ENCODE measurements at regions not wholly inside any gene's neighbourhood (a gene's known extent, or its start where the extent isn't known, plus 50 kb on each side); places are given as distances from the start of the nearest gene placed in this dataset.

DNA sequence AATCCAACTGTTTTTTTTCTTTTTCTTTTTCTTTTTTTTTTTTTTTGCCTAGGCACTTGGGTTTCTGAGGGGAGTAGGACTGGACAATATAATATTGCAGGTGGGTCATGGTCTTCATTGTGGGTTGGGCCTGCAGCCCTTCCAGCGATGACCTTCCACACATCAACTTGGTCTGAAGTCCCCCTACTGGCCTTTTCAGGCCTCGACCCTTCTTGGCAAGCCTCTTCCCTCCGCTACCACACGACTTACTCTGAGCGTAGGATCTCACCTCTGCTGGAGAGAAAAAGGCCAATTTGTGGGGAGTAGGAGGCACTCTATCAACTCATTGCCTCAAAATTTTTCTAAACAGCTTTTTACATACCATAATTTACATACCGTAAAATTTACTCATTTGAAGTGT, 51.1 kb upstream of the GRIK3 start:
- no peak for DNase-seq

DNA sequence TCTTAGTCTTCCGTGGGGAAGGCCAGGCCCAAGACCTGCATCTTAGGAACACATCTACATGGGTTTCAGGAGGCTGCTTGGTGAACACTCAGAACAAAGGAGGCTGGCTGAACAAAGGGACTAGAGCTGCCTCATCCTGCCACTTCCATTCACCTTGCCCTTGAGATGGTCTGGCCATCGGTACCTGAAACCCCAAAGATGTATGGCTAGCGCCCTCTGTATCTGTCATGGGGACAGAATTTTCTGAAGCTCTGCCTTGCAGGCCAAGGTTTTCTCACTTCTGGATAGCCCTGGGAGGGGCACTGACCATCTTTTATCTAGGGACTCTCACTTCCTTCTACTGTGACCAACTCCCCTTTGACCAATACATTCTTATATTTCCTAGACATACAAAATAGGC, 55.4 kb upstream of the GRIK3 start:
- DNase-seq = no peak

DNA sequence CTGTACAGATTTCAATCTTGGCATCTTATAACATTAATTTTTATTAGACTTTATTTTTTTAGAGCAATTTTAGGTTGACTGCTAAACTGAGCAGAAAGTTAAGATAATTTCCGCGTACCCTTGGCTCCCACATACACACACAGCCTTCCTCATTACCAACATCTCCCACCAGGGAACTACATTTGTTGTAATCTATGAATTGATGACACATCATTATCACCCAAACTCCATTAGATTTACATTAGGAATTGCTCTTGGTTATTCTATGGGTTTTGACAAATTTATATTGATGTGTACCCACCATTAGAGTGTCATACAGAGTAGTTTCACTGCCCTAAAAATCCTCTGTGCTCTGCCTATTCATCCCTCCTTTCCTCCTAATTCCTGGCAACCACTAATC, 56.4 kb upstream of the GRIK3 start:
- DNase-seq = no peak

DNA sequence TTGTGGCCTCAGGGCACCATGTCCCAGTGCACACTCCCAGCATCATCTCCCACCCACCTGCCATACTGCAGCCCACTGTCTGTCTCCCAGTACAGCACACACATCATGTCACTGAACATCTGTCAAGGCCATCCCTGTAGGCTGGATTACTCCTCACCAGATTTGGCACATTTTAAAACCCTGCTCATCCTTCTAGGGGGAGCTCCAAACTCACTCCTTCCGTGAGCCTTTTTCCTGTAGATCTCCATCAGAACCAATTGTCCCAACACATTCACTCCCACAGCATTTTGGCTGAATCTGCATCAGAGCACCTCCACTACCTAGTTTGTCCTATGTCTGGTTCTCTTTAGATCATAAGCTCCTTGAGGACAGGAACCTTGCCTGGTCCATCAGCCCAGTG, 58.6 kb upstream of the GRIK3 start:
- DNase-seq = no peak

GRCh38 chr1:37094302-37094701, 60.0 kb upstream of the GRIK3 start:
- no peak for DNase-seq

- DNase-seq = no peak
These were observed 62.2 kb upstream of the GRIK3 start for GRCh38 chr1:37096523-37096922.

DNA sequence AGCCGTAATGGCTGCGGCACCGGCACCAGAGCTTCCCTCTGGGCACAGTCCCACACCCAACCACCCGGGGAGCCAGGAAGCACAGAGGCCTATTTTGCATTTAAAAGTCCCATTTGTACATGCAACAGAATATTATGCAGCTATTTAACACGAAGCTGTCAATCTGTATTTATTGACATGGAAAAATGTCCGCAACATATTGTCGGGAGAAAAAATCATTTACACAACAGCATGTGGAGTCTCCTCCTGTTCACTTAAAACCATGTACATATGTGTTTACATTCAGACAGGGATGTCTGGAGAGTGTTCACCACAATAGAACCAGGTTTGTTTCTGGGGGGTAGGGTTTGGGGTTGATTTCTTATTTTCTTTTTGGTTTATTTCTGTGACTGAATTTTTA, 63.4 kb upstream of the GRIK3 start:
- DNase-seq = no peak

DNA sequence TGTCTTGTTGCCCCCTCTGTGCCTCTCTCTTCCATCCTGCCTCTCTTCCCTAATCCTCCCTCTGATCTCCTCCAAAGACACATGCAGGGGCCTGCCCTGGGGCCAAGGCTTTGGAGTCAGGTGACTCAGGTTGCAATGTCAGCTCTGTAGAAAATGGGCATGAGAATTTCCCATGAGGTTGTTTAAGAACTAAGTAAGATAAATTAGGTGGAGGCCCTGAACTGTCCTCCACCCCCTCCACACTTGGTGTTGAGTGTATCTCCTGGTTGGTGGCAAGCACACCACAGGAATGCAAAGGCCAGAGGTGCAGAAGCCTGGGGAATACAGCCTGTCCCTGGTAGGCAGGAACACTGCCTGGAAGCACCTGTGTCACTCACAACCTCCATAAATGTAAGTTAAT, 63.9 kb upstream of the GRIK3 start:
- DNase-seq = no peak

DNA sequence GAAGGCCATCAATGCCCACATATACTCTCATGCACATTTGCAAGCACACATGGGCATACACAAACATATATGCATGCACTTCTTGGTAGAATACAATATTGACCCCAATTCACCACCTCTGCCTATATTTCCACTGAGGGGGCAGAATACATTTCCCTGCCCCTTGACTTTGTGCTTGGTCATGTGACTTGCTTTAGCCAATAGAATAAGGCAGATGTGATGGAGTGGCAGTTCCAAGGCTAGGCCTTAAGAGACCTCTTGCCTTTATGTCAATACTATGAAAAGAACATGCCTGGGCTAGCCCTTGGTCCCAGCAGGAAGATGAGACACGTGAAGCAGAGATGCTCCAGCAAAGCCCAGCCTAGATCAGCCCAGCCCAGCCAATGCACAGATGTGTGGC, 66.0 kb upstream of the GRIK3 start:
- no peak for DNase-seq

DNA sequence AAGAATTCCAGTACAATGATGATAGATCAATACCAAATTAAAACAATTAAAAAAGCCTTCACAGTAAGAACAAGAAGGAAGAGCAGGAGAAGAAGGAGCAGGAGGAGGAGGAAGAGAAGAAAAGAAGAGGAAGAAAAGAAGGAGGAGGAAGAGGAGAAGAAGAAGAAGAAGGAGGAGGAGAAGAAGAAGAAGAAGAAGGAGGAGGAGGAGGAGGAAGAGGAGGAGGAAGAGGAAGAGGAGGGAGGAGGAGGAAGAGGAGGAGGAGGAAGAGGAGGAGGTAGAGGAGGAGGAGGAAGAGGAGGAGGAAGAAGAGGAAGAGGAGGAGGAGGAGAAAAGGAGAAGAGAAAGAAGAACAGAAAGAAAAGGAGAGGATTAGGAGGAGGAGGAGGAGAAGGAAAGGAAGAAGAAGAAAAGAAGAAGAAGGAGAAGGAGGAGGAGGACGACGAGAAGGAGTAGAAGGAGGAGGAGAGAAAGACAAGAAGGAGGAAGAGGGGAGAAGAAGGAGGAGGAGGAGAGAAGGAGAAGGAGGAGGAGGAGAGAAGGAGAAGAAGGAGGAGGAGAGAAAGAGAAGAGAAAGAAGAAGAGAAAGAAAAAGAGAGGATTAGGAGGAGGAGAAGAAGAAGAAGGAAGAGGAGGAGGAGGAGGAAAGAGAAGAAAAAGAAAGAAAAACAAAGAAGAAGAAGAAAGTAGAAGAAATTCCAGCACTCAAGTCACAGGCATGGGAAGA, 68.5 kb upstream of the GRIK3 start:
- DNase-seq = no peak

- DNase-seq = no peak
These were observed 71.6 kb upstream of the GRIK3 start for GRCh38 chr1:37105911-37106310.

- no peak for DNase-seq
These were observed 73.0 kb upstream of the GRIK3 start for GRCh38 chr1:37107153-37107907.

- no peak for DNase-seq
These were observed 74.4 kb upstream of the GRIK3 start for GRCh38 chr1:37108596-37109188.

DNA sequence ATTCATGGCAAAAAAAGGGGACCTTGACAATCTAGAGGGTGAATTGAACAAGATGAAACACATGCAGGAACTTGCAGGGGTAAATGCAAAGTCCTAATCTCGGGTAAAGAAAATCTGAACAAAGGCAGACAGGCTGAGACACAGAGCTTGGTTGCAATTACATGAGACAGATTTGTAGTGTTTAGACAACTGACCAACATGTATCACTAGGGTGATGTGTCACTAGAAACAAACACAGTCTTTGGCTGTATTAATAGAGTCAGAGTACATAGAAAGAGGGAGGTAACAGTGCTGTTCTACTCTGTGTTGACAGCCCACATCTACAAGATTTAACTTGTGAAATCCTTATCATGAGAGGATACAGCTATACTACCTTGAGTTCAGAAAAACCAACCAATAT, 78.1 kb upstream of the GRIK3 start:
- no peak for DNase-seq

DNA sequence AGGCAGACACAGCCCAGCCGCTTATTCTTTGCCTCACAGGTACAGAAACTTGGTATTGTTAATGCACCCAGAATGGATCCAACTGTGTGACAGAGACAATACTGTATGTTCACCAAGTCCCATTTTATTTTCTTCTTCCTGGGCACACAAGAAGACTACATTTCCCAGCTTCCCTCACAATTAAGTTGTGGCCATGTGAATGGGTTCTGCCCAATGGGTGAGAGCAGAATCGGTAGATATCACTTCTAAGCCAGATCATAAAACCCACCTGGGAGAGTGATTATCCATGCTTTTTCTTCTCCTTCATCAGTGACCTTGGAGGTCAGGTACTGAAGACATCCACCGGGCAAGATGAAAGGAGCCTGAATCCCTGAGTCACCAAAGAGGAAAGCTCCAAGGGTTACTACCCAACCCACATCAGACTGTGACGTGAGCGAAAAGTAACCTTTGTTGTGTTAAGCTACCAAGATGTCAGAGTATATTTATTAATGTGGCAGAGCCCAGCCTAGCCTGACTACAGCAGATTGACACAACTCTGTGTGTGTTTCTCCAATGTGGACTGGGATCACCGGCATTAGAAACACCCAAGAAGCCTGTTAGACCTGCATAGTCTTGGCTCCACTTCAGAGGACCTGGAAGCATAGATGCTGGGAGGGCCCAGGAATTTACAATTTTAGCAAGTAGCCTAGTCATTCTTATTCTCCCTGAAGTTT, 79.1 kb upstream of the GRIK3 start:
- no peak for DNase-seq

DNA sequence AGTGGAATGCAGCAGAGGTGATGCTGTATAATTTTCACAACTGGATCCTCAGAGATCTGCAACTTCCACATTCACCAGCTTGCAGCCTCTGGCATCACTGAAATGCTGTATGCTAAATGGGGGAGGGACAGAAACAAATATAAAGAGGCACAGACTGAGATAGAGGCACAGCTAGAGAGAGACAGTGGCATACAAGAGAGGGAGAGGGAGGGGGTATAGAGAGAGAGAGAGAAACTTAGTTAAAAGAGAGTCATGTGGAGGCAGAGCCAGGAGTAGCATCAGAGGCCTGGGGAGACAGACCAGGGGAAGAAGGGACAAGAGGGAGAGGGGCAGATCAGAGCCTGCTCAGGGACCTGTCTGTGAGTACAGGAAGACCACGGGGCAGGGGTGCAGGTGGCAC, 84.5 kb upstream of the GRIK3 start:
- no peak for DNase-seq

DNA sequence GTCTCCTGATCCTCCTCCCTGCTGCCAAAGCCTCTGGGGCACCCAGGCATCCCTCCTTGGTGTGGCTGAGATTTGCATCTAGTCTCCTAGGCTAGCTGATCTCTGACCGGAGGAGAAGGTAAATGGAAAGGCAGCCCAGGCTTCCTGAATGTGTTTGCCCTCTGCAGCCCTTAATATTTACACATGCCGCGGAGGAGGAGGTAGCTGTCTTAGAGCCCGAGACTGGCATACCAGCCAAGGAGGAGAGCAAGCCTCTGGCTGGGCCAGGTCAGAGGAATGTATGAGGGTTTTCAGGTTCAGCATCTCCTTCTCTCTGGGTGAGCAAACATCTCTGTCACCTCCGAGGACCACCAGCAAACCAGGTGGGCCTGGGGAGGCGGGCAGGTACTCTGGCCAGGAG, 86.0 kb upstream of the GRIK3 start:
- no peak for DNase-seq

- no peak for DNase-seq
These were observed 89.2 kb upstream of the GRIK3 start for GRCh38 chr1:37123276-37124115.

GRCh38 chr1:37124501-37124900, 90.2 kb upstream of the GRIK3 start:
- no peak for DNase-seq

DNA sequence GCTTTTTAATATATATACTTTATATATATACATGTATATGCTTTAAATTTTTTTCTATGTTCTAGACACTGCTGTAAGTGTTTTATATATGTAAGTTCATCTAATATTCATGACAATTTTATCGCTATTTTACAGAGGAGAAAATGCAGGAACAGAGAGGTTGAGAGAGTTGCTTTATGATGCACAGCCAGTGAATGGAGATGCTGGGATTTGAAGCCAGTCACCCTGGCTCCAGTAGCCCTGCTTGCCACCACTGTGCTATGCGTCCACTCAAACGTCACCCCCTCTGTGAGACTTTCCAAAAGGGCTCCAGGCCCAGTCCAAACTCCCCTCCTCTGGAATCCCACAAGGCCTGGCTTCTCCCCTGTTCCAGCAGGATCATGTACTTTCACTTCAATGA, 91.0 kb upstream of the GRIK3 start:
- DNase-seq = no peak

DNA sequence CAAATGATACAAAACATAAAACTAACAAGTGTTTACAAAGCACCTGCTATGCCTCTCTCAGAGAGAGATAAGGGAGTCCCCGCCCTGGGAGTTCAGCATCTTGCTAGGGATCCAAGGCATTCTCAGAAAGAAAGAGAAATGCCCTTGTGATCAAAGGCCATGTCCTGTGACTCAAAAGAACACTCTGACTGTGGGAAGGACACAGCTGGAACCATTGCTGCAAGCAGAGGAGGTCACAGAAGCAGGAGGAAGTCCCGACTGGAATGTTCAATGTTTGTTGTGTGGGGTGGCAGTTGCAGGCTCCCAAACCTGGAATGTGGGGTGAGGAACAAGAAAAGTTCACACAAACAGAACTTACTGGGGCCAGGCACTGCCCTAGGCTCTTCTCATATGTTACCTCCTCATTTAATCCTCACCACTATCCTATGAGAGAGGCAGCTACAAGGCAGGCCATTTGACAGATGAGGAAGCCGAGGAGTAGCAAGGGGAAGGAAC, 93.0 kb upstream of the GRIK3 start:
- no peak for DNase-seq

GRCh38 chr1:37128091-37128490, 93.8 kb upstream of the GRIK3 start:
- DNase-seq = no peak

Measured in NCI-H748 treated with DMSO at 0.1 percent for 48 hours (cell line).